Endodermal cell (in vitro differentiated cells): ENCODE measurements at regions not wholly inside any gene's neighbourhood (a gene's known extent, or its start where the extent isn't known, plus 50 kb on each side); places are given as distances from the start of the nearest gene placed in this dataset.

Source experiments
- DNase-seq: peaks from one replicate; pipeline ENCODE4 v3.0.0-alpha.2; 2017
- H3K27ac ChIP-seq: 2 replicates; pipeline ENCODE4 v1.5.1; 2013; ENCODE audit warnings: mild to moderate bottlenecking, low read depth, low read length, moderate library complexity
- H3K27me3 ChIP-seq: 2 replicates; pipeline ENCODE4 v1.6.1; 2013; ENCODE audit warnings: mild to moderate bottlenecking, low read length, moderate library complexity; ENCODE audit not compliant: insufficient read depth, control insufficient read depth, poor library complexity, severe bottlenecking
- H3K36me3 ChIP-seq: 2 replicates; pipeline ENCODE4 v1.7.0; 2013; ENCODE audit warnings: mild to moderate bottlenecking, low read length, moderate library complexity; ENCODE audit not compliant: control insufficient read depth, insufficient read depth
- H3K4me1 ChIP-seq: one replicate; pipeline ENCODE4 v1.7.0; 2013; ENCODE audit warnings: low read length; ENCODE audit not compliant: control insufficient read depth, insufficient read depth
- H3K4me3 ChIP-seq: 2 replicates; pipeline ENCODE4 v1.5.1; 2013; ENCODE audit warnings: mild to moderate bottlenecking, low read length, moderate library complexity
- H3K9ac ChIP-seq: 2 replicates; pipeline ENCODE4 v1.6.1; 2013; ENCODE audit warnings: mild to moderate bottlenecking, low read length, moderate library complexity; ENCODE audit not compliant: poor library complexity, severe bottlenecking; ENCODE audit errors: extremely low read depth
- H3K9me3 ChIP-seq: 2 replicates; pipeline ENCODE4 v1.6.1; 2013; ENCODE audit warnings: mild to moderate bottlenecking, low read length, moderate library complexity; ENCODE audit not compliant: control insufficient read depth
- H3K27ac Mint-ChIP-seq: 2 replicates; pipeline ENCODE4 v1.8.0; 2020; ENCODE audit warnings: mixed read lengths
- H3K27me3 Mint-ChIP-seq: 2 replicates; pipeline ENCODE4 v1.8.0; 2021; ENCODE audit warnings: mild to moderate bottlenecking, mixed read lengths; ENCODE audit not compliant: insufficient read depth
- H3K36me3 Mint-ChIP-seq: 2 replicates; pipeline ENCODE4 v1.8.0; 2020; ENCODE audit warnings: low read depth, mixed read lengths
- H3K4me1 Mint-ChIP-seq: 2 replicates; pipeline ENCODE4 v1.8.0; 2020; ENCODE audit warnings: mixed read lengths
- H3K4me3 Mint-ChIP-seq: 2 replicates; pipeline ENCODE4 v1.8.0; 2020; ENCODE audit warnings: mild to moderate bottlenecking, moderate library complexity, mixed read lengths
- H3K9me3 Mint-ChIP-seq: 2 replicates; pipeline ENCODE4 v1.8.0; 2020; ENCODE audit warnings: mild to moderate bottlenecking, mixed read lengths
- WGBS, 2 experiments: methylation state at CpG; one replicate each; pipeline versions ENCODE4 v1.1.5 to v1.1.7; 2013; ENCODE audit warnings: missing lambda C conversion rate in 2 of 2, mixed read lengths in 1 of 2; ENCODE audit not compliant: insufficient coverage in 1 of 2, insufficient read length in 1 of 2; 5-methylcytosine and 5-hydroxymethylcytosine counted together
- TF ChIP-seq, protein P1 (sequence below): fragments of 200-600 bp; sonication (generic); conservative IDR thresholded peaks from 2 replicates; pipeline ENCODE4 v1.5.0; 2021; ENCODE audit warnings: antibody characterized with exemption, mild to moderate bottlenecking

DNA sequence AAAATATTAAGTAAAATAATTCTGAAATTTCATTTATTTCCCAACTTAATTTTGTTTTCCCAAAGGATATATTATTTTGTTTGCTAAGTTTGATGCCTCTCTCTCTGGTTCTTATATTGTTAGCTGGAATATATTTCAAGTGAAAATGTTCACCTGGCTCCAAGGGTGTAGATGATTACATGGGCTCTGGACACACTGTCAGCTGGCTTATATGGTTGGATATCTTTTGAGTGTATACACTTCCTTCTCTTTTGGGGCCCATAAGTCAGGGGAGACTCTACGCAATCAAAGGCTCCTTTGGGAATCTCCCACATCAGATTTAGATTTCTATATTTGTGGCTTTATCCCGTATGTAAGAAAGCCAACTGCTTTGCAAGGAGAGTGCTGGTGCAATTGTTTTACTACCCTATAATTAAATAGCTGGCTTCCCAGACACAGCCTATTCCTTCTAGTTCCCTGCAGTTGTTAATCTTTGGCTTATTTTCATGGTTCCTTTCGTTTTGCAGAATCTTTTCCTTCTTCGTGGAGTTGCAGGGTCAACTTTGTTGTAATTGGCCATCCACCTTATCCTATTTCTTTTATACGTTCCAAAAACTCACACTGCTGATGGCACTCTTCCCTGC, 225.7 kb downstream of the DPH6 start:
- Mint-ChIP-seq H3K4me3 (no peak overlapping the region), H3K9me3 (peaks cover 4% of the 10 kb centered on the region), H3K4me1 (no peaks in the 10 kb centered on the region), H3K36me3 (no peaks in the 10 kb centered on the region), H3K27ac (no peak overlapping the region), H3K27me3 (no peaks in the 10 kb centered on the region)
- H3K4me1 ChIP-seq, result no peaks in the 10 kb centered on the region
- no peak overlapping the region for H3K9ac ChIP-seq
- no peaks in the 10 kb centered on the region for H3K36me3 ChIP-seq
- DNase-seq, result no peak
- no peaks in the 10 kb centered on the region for H3K27me3 ChIP-seq
- TF ChIP-seq, protein P1, sequence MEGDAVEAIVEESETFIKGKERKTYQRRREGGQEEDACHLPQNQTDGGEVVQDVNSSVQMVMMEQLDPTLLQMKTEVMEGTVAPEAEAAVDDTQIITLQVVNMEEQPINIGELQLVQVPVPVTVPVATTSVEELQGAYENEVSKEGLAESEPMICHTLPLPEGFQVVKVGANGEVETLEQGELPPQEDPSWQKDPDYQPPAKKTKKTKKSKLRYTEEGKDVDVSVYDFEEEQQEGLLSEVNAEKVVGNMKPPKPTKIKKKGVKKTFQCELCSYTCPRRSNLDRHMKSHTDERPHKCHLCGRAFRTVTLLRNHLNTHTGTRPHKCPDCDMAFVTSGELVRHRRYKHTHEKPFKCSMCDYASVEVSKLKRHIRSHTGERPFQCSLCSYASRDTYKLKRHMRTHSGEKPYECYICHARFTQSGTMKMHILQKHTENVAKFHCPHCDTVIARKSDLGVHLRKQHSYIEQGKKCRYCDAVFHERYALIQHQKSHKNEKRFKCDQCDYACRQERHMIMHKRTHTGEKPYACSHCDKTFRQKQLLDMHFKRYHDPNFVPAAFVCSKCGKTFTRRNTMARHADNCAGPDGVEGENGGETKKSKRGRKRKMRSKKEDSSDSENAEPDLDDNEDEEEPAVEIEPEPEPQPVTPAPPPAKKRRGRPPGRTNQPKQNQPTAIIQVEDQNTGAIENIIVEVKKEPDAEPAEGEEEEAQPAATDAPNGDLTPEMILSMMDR, result no peak
- H3K4me3 ChIP-seq, result no peak overlapping the region
- H3K9me3 ChIP-seq, result no peaks in the 10 kb centered on the region
- 90% methylated on average over 2 to 5 of the region's 5 CpGs for WGBS, 2 experiments
- H3K27ac ChIP-seq, result no peak overlapping the region

DNA sequence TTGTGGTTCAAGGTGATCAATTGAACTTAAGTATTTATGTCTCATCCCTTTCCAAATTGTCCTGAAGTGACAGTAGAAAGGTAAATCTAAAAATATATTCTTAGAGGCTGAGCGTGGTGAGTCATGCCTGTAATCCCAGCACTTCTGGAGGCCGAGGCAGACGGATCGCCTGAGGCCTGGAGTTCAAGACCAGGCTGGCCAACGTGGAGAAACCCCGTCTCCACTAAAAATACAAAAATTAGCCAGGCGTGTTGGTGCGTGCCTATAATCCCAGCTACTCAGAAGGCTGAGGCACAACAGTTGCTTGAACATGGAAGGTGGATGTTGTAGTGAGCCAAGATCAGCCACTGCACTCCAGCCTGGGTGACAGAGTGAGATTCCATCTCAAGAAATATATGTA, 226.6 kb downstream of the DPH6 start:
- no peak overlapping the region for H3K4me3 ChIP-seq
- H3K4me1 ChIP-seq, result no peaks in the 10 kb centered on the region
- H3K9me3 ChIP-seq, result no peaks in the 10 kb centered on the region
- TF ChIP-seq, protein P1, result no peak
- no peak overlapping the region for H3K27ac ChIP-seq
- H3K36me3 Mint-ChIP-seq, result no peaks in the 10 kb centered on the region
- H3K27me3 ChIP-seq, result no peaks in the 10 kb centered on the region
- no peaks in the 10 kb centered on the region for H3K4me1 Mint-ChIP-seq
- no peak overlapping the region for H3K27ac Mint-ChIP-seq
- no peak for DNase-seq
- H3K9ac ChIP-seq, result no peak overlapping the region
- H3K36me3 ChIP-seq, result no peaks in the 10 kb centered on the region
- 95 to 100% methylated on average over 4 to 8 of the region's 8 CpGs for WGBS, 2 experiments
- no peak overlapping the region for H3K4me3 Mint-ChIP-seq
- peaks cover 4% of the 10 kb centered on the region for H3K9me3 Mint-ChIP-seq
- no peaks in the 10 kb centered on the region for H3K27me3 Mint-ChIP-seq

DNA sequence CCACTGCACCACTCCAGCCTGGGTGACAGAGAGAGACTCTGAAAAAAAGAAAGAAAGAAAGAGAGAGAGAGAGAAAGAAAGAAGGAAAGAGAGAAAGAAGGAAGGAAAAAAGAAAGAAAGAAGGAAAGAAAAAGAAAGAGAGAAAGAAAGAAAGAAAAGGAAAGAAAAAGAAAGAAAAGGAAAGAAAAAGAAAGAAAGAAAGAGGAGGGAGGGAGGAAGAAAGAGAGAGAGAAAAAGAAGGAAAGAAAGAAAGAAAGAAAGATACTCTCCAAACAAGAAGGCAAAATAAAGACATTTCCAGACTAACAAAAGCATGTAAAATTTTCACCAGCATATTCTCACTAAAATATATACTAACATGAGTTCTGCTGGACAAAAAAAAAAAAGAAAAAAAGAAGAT, 228.7 kb downstream of the DPH6 start:
- Histone ChIP-seq H3K9ac (no peak overlapping the region), H3K36me3 (no peaks in the 10 kb centered on the region), H3K4me3 (no peak overlapping the region), H3K27ac (no peak overlapping the region), H3K4me1 (no peaks in the 10 kb centered on the region), H3K9me3 (no peaks in the 10 kb centered on the region), H3K27me3 (no peaks in the 10 kb centered on the region)
- Mint-ChIP-seq H3K4me3 (no peak overlapping the region), H3K27me3 (no peaks in the 10 kb centered on the region), H3K9me3 (peaks cover 4% of the 10 kb centered on the region), H3K4me1 (no peaks in the 10 kb centered on the region), H3K36me3 (no peaks in the 10 kb centered on the region), H3K27ac (no peak overlapping the region)
- DNase-seq, result no peak
- TF ChIP-seq, protein P1, result no peak
